ENCODE measurements at regions not wholly inside any gene's neighbourhood (a gene's known extent, or its start where the extent isn't known, plus 50 kb on each side); places are given as distances from the start of the nearest gene placed in this dataset.

DNA sequence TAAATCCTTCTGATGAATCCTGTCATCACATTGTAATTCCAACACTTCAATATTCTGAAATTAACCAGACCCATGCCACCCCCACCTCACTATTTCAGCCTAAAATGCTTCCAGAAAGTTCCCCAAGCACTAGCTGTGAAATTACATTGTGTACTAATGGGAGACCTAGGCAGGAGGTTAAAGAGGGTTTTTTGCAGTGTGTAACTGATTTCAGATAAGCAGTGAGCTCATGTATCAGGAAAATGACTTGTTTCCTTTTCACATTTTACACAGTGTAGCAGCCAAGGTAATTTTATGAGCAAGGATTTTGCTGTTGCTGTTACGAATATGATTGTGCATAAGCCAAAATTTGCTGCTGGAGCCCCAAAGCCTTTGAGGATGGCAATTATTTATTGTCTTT lies 129.0 kb downstream of the INHBA start:
- H3K9me3 ChIP-seq (ENCODE audit: control insufficient read depth in 2 of 2, insufficient read depth in 1 of 2, low read depth in 1 of 2, low read length in 1 of 2): no peaks in the 10 kb centered on the region
- DNase-seq: no peak
- no peaks in the 10 kb centered on the region for H3K27me3 ChIP-seq (ENCODE audit: control insufficient read depth in 3 of 3, insufficient read depth in 3 of 3, low read length in 3 of 3)
- 68 to 81% (median 77%) methylated on average over 1 of the region's 1 CpG for WGBS, 3 donors
- no peak for FAIRE-seq
- no peaks in the 10 kb centered on the region for H3K4me1 ChIP-seq (ENCODE audit: control insufficient read depth in 3 of 3, insufficient read depth in 2 of 3, low read depth in 1 of 3, low read length in 2 of 3)
- H3K27ac ChIP-seq (ENCODE audit: low read depth in 1 of 3, low read length in 2 of 3): no peak overlapping the region
- no peaks in the 10 kb centered on the region for H3K36me3 ChIP-seq (ENCODE audit: control insufficient read depth in 3 of 3, insufficient read depth in 2 of 3, low read depth in 1 of 3, low read length in 3 of 3)
- no peak overlapping the region for H3K4me3 ChIP-seq (ENCODE audit: low read depth in 1 of 3, low read length in 3 of 3)

DNA sequence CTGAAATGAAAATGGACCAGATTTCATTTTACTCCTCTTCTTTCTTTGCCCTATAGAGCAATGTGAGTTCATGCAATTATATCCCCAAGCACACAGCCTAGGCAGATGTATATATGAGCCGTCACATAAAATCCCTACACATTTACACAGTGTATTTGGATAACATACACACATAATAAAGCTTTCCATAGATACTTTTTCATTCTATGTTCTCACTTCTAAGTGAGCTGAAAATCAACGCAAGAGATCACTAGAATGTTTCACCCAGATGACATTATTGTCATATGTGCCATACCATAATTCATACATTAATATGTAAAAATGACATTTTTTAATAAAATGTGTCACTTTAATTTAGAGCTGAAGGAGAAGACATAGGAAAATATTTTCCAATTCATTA lies 129.4 kb downstream of the INHBA start:
- DNase-seq: no peak
- Histone ChIP-seq H3K36me3 (ENCODE audit: control insufficient read depth in 3 of 3, insufficient read depth in 2 of 3, low read depth in 1 of 3, low read length in 3 of 3) (no peaks in the 10 kb centered on the region), H3K4me1 (ENCODE audit: control insufficient read depth in 3 of 3, insufficient read depth in 2 of 3, low read depth in 1 of 3, low read length in 2 of 3) (no peaks in the 10 kb centered on the region), H3K9me3 (ENCODE audit: control insufficient read depth in 2 of 2, insufficient read depth in 1 of 2, low read depth in 1 of 2, low read length in 1 of 2) (no peaks in the 10 kb centered on the region), H3K27me3 (ENCODE audit: control insufficient read depth in 3 of 3, insufficient read depth in 3 of 3, low read length in 3 of 3) (no peaks in the 10 kb centered on the region), H3K4me3 (ENCODE audit: low read depth in 1 of 3, low read length in 3 of 3) (no peak overlapping the region), H3K27ac (ENCODE audit: low read depth in 1 of 3, low read length in 2 of 3) (no peak overlapping the region)
- no peak for FAIRE-seq
- 87 to 90% (median 88%) methylated on average over 2 of the region's 2 CpGs for WGBS, 3 donors

DNA sequence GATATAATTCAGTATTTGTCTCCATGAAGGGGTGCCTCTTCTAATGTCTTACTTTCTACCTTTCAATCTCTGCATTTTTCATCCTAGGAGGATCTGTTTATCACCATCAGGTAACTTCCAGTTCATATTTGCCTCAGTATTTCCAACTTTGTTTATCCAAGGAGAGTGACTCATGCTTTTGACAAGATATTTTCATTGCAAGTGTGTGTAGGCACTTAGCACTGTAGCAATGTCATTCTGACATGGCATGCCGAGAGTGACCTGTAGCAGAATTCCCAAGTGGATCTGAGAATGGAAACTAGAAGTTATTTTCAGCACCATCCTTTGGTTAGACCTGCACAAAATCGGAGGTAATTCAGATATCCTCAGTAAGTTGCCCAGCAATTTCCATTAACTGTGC lies 129.9 kb downstream of the INHBA start:
- Histone ChIP-seq H3K36me3 (ENCODE audit: control insufficient read depth in 3 of 3, insufficient read depth in 2 of 3, low read depth in 1 of 3, low read length in 3 of 3) (no peaks in the 10 kb centered on the region), H3K9me3 (ENCODE audit: control insufficient read depth in 2 of 2, insufficient read depth in 1 of 2, low read depth in 1 of 2, low read length in 1 of 2) (no peaks in the 10 kb centered on the region), H3K4me3 (ENCODE audit: low read depth in 1 of 3, low read length in 3 of 3) (no peak overlapping the region), H3K27me3 (ENCODE audit: control insufficient read depth in 3 of 3, insufficient read depth in 3 of 3, low read length in 3 of 3) (no peaks in the 10 kb centered on the region), H3K27ac (ENCODE audit: low read depth in 1 of 3, low read length in 2 of 3) (no peak overlapping the region), H3K4me1 (ENCODE audit: control insufficient read depth in 3 of 3, insufficient read depth in 2 of 3, low read depth in 1 of 3, low read length in 2 of 3) (no peaks in the 10 kb centered on the region)
- DNase-seq: no peak
- FAIRE-seq: no peak
- 67 to 85% (median 80%) methylated on average over 2 of the region's 2 CpGs for WGBS, 3 donors

DNA sequence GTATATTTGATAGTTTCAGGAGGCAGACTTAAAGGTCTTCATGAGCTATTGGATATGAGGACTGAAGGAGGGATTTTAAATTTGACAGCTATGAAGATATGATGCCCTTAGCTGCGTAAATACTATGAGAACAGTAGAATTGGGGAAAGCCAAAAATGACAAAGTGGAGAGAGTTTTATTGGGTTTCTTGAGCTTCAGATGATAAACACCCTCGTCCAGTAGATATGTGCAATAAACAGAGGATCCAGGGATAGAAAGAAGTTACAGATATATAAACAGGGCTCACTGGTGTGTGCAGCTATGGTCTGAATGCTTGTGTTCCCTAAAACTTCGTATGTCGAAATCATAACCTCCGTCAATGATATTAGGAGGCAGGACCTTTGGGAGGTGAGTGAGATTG lies 131.3 kb downstream of the INHBA start:
- FAIRE-seq: no peak
- Histone ChIP-seq H3K36me3 (ENCODE audit: control insufficient read depth in 3 of 3, insufficient read depth in 2 of 3, low read depth in 1 of 3, low read length in 3 of 3) (no peaks in the 10 kb centered on the region), H3K27me3 (ENCODE audit: control insufficient read depth in 3 of 3, insufficient read depth in 3 of 3, low read length in 3 of 3) (no peaks in the 10 kb centered on the region), H3K27ac (ENCODE audit: low read depth in 1 of 3, low read length in 2 of 3) (no peak overlapping the region), H3K9me3 (ENCODE audit: control insufficient read depth in 2 of 2, insufficient read depth in 1 of 2, low read depth in 1 of 2, low read length in 1 of 2) (no peaks in the 10 kb centered on the region), H3K4me1 (ENCODE audit: control insufficient read depth in 3 of 3, insufficient read depth in 2 of 3, low read depth in 1 of 3, low read length in 2 of 3) (no peaks in the 10 kb centered on the region), H3K4me3 (ENCODE audit: low read depth in 1 of 3, low read length in 3 of 3) (no peak overlapping the region)
- no peak for DNase-seq
- WGBS, 3 donors: 72 to 86% (median 81%) methylated on average over 5 of the region's 5 CpGs

DNA sequence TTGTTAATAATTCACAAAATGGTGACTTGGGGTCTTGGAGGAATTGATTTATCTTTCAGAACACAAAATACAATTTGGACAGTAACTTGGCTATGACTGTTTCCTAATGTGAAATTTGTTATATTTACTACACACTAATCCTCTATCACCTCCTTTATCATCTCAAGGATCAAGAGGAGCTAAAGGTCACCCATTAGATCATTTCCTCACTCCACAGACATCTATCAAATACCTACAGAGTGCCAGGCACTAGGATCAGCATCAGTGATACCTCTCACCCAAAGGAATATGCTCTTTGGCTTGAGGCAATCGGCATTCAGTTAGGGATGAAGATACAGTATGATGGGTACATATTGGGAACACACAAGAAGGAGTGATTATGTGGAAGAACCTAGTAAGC lies 132.1 kb downstream of the INHBA start:
- no peaks in the 10 kb centered on the region for H3K36me3 ChIP-seq (ENCODE audit: control insufficient read depth in 3 of 3, insufficient read depth in 2 of 3, low read depth in 1 of 3, low read length in 3 of 3)
- no peak overlapping the region for H3K27ac ChIP-seq (ENCODE audit: low read depth in 1 of 3, low read length in 2 of 3)
- H3K4me3 ChIP-seq (ENCODE audit: low read depth in 1 of 3, low read length in 3 of 3): no peak overlapping the region
- 72 to 88% (median 72%) methylated on average over 1 of the region's 1 CpG for WGBS, 3 donors
- no peaks in the 10 kb centered on the region for H3K27me3 ChIP-seq (ENCODE audit: control insufficient read depth in 3 of 3, insufficient read depth in 3 of 3, low read length in 3 of 3)
- no peaks in the 10 kb centered on the region for H3K4me1 ChIP-seq (ENCODE audit: control insufficient read depth in 3 of 3, insufficient read depth in 2 of 3, low read depth in 1 of 3, low read length in 2 of 3)
- FAIRE-seq: no peak
- no peak for DNase-seq
- no peaks in the 10 kb centered on the region for H3K9me3 ChIP-seq (ENCODE audit: control insufficient read depth in 2 of 2, insufficient read depth in 1 of 2, low read depth in 1 of 2, low read length in 1 of 2)

DNA sequence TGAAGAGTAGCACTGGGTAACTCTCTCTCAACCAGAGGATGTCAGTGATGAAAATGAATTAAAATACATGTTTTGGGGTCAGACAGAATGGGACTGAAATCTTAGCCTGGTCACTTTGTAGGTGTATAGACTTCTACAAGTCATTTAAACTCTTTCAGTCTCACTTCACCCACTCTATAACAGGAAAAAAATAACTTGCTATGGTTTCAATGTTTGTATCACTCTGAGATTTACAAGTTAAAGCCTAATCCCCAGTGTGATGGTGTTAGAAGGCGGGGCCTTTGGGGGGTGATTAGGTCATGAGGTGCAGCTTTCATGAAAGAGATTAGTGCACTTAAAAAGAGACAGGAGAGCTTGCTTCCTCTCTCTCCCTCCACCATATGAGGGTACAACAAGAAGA lies 134.8 kb downstream of the INHBA start:
- H3K27me3 ChIP-seq (ENCODE audit: control insufficient read depth in 3 of 3, insufficient read depth in 3 of 3, low read length in 3 of 3): no peaks in the 10 kb centered on the region
- H3K27ac ChIP-seq (ENCODE audit: low read depth in 1 of 3, low read length in 2 of 3): no peak overlapping the region
- no peaks in the 10 kb centered on the region for H3K36me3 ChIP-seq (ENCODE audit: control insufficient read depth in 3 of 3, insufficient read depth in 2 of 3, low read depth in 1 of 3, low read length in 3 of 3)
- FAIRE-seq: no peak
- WGBS, 3 donors: 55 to 66% (median 60%) methylated on average over 1 of the region's 1 CpG
- DNase-seq: no peak
- no peak overlapping the region for H3K4me3 ChIP-seq (ENCODE audit: low read depth in 1 of 3, low read length in 3 of 3)
- H3K4me1 ChIP-seq (ENCODE audit: control insufficient read depth in 3 of 3, insufficient read depth in 2 of 3, low read depth in 1 of 3, low read length in 2 of 3): no peaks in the 10 kb centered on the region
- peaks cover 0 to 2% of the 10 kb centered on the region in 2 donors for H3K9me3 ChIP-seq (ENCODE audit: control insufficient read depth in 2 of 2, insufficient read depth in 1 of 2, low read depth in 1 of 2, low read length in 1 of 2)

DNA sequence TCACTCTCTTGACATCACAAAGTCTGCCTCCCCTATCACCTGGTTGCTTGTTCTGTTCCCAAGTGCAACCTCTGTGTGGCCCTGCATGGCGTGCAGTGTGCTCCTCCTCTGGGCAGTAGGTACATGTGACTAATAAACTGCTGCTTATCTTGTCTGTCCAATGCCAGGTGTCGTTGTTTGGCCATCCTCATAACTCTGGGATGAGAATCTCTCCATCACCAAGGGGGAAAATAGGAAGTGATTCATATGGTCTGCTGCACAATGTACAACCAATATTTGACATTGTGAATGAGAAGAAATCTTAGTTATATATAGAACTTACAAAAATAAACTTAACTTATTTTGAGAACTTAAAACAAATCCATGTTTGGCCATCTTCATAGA lies 135.2 kb downstream of the INHBA start:
- 40 to 64% (median 42%) methylated on average over 2 of the region's 2 CpGs for WGBS, 3 donors
- Histone ChIP-seq H3K27me3 (ENCODE audit: control insufficient read depth in 3 of 3, insufficient read depth in 3 of 3, low read length in 3 of 3) (no peaks in the 10 kb centered on the region), H3K4me3 (ENCODE audit: low read depth in 1 of 3, low read length in 3 of 3) (no peak overlapping the region), H3K27ac (ENCODE audit: low read depth in 1 of 3, low read length in 2 of 3) (no peak overlapping the region), H3K4me1 (ENCODE audit: control insufficient read depth in 3 of 3, insufficient read depth in 2 of 3, low read depth in 1 of 3, low read length in 2 of 3) (no peaks in the 10 kb centered on the region), H3K9me3 (ENCODE audit: control insufficient read depth in 2 of 2, insufficient read depth in 1 of 2, low read depth in 1 of 2, low read length in 1 of 2) (peaks cover 0 to 2% of the 10 kb centered on the region in 2 donors), H3K36me3 (ENCODE audit: control insufficient read depth in 3 of 3, insufficient read depth in 2 of 3, low read depth in 1 of 3, low read length in 3 of 3) (no peaks in the 10 kb centered on the region)
- FAIRE-seq: no peak
- no peak for DNase-seq

DNA sequence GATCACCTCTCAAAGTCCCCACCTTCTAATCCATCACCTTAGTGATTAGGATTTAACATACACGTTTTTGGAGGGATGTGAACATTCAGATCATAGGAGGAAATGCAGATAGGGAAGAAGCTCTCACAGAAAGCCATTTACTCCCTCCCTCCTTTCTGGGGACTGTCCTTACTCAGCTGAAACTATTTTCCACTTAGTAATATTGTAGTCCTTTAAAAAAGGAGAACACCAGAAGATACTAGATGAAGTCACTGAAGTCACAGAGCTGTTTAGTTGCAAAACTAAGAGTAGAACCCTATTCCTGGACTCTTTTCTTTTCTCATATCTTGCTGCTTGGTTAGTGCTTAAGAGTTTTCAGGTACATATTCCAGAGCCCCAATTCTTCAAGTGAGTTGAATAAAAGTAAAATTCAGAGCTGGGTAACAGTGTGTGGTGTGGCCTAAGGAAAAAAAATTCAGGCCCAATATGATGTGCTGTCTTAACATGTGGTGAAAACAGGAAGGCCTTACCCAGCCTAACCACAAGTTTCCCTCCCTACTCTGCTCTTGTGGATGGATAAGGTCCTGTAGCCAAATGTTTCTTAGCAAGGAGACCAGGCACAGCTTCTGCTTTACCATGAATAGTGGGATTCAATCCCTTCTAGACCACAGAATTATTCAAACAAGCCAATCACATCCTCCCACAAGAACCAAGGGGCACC lies 135.7 kb downstream of the INHBA start:
- Histone ChIP-seq H3K9me3 (ENCODE audit: control insufficient read depth in 2 of 2, insufficient read depth in 1 of 2, low read depth in 1 of 2, low read length in 1 of 2) (peaks cover 0 to 2% of the 10 kb centered on the region in 2 donors), H3K4me3 (ENCODE audit: low read depth in 1 of 3, low read length in 3 of 3) (no peak overlapping the region), H3K27me3 (ENCODE audit: control insufficient read depth in 3 of 3, insufficient read depth in 3 of 3, low read length in 3 of 3) (no peaks in the 10 kb centered on the region), H3K4me1 (ENCODE audit: control insufficient read depth in 3 of 3, insufficient read depth in 2 of 3, low read depth in 1 of 3, low read length in 2 of 3) (no peaks in the 10 kb centered on the region), H3K36me3 (ENCODE audit: control insufficient read depth in 3 of 3, insufficient read depth in 2 of 3, low read depth in 1 of 3, low read length in 3 of 3) (no peaks in the 10 kb centered on the region), H3K27ac (ENCODE audit: low read depth in 1 of 3, low read length in 2 of 3) (no peak overlapping the region)
- FAIRE-seq: no peak
- no peak for DNase-seq
- WGBS, 3 donors: 14 to 34% (median 26%) methylated on average over 1 of the region's 1 CpG

DNA sequence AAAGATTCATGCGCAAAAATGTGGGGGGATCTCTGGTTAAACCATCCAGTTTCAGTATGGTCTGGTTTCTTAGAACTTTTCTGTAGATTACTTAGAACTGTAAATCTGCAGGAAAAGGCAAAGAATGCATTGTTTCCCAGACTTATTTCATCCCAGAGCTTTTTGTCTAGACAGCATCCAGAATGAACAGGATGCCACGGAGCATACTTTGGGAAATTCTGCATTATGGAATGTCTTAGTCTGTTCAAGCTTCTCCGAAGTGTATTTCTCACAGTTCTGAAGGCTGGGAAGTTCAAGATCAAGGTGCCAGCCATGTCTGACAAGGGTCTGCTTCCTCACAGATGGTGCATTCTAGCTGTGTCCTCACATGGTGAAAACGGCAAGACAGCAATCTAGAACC lies 136.3 kb downstream of the INHBA start:
- no peak for FAIRE-seq
- peaks cover 0 to 2% of the 10 kb centered on the region in 2 donors for H3K9me3 ChIP-seq (ENCODE audit: control insufficient read depth in 2 of 2, insufficient read depth in 1 of 2, low read depth in 1 of 2, low read length in 1 of 2)

More for the DNA sequence above, 136.3 kb downstream of the INHBA start:
- WGBS, 3 donors: 80 to 91% (median 90%) methylated on average over 4 of the region's 4 CpGs
- Histone ChIP-seq H3K4me1 (ENCODE audit: control insufficient read depth in 3 of 3, insufficient read depth in 2 of 3, low read depth in 1 of 3, low read length in 2 of 3) (no peaks in the 10 kb centered on the region), H3K36me3 (ENCODE audit: control insufficient read depth in 3 of 3, insufficient read depth in 2 of 3, low read depth in 1 of 3, low read length in 3 of 3) (no peaks in the 10 kb centered on the region), H3K27me3 (ENCODE audit: control insufficient read depth in 3 of 3, insufficient read depth in 3 of 3, low read length in 3 of 3) (no peaks in the 10 kb centered on the region), H3K4me3 (ENCODE audit: low read depth in 1 of 3, low read length in 3 of 3) (no peak overlapping the region), H3K27ac (ENCODE audit: low read depth in 1 of 3, low read length in 2 of 3) (no peak overlapping the region)
- DNase-seq: no peak
